B cell (primary cell): ENCODE measurements at regions not wholly inside any gene's neighbourhood (a gene's known extent, or its start where the extent isn't known, plus 50 kb on each side); places are given as distances from the start of the nearest gene placed in this dataset.

Experiments
- ATAC-seq: fragments of 200-7000 bp; cut with Tn5 transposase; one replicate; pipeline ENCODE4 v1.10.0; 2021; ENCODE audit warnings: low read depth, mild to moderate bottlenecking, moderate number of reproducible peaks, moderate library complexity
- CTCF ChIA-PET: fragments of 350-600 bp; sonication (Branson Sonifier 250); formaldehyde crosslinking; loops from one replicate; lab custom pipeline; 2021; ENCODE audit warnings: antibody characterized with exemption, inconsistent platforms; lab: Charles Lee
- POLR2A ChIA-PET: fragments of 350-600 bp; sonication (Branson Sonifier 250); formaldehyde crosslinking; loops from one replicate; lab custom pipeline; 2021; ENCODE audit warnings: antibody characterized with exemption; lab: Charles Lee
- DNase-seq: peaks from one replicate; pipeline ENCODE4 v3.0.0; 2013
- H2AFZ ChIP-seq: 2 replicates; pipeline ENCODE4 v1.6.1; 2012; ENCODE audit warnings: mild to moderate bottlenecking, low read depth, low read length; ENCODE audit not compliant: insufficient read depth, poor library complexity, severe bottlenecking
- H3K27ac ChIP-seq, 2 donors: 1 replicate in 1 of 2; 2 replicates in 1 of 2; pipeline ENCODE4 v1.5.1; 2012 to 2013; ENCODE audit warnings: low read length in 2 of 2, mild to moderate bottlenecking in 2 of 2, moderate library complexity in 1 of 2
- H3K27me3 ChIP-seq, 4 experiments: fragments of 200-600 bp in 1 of 4; sonication (generic) in 1 of 4; replicated peaks in 1 of 4; 1 replicate in 2 of 4; 2 replicates in 2 of 4; pipeline versions ENCODE4 v1.6.1 to v1.7.0; 2013 to 2016; ENCODE audit warnings: low read length in 3 of 4, mild to moderate bottlenecking in 2 of 4, mixed read lengths in 1 of 4, moderate library complexity in 1 of 4; ENCODE audit not compliant: insufficient read depth in 4 of 4, control insufficient read depth in 3 of 4; ENCODE audit errors: control extremely low read depth in 1 of 4
- H3K36me3 ChIP-seq, 2 experiments: replicated peaks in 1 of 2; 1 replicate in 1 of 2; 2 replicates in 1 of 2; pipeline versions ENCODE4 v1.6.1 to v1.7.1; 2013; ENCODE audit warnings: low read length in 1 of 2; ENCODE audit not compliant: insufficient read depth in 2 of 2, control insufficient read depth in 1 of 2; ENCODE audit errors: control extremely low read depth in 1 of 2, extremely low read depth in 1 of 2
- H3K4me1 ChIP-seq, 2 donors: fragments of 200-600 bp in 1 of 2; sonication (generic) in 1 of 2; 1 replicate in 1 of 2; 2 replicates in 1 of 2; pipeline versions ENCODE4 v1.5.1 to v1.6.1; 2013 to 2017; ENCODE audit warnings: low read length in 2 of 2; ENCODE audit not compliant: control insufficient read depth in 2 of 2, insufficient read depth in 2 of 2
- H3K4me2 ChIP-seq: replicated peaks from 2 replicates; pipeline ENCODE3; 2012; ENCODE audit warnings: mild to moderate bottlenecking, low read depth, low read length; ENCODE audit not compliant: poor library complexity, severe bottlenecking
- H3K4me3 ChIP-seq, 5 experiments: fragments of 200-600 bp in 1 of 5; sonication (generic) in 1 of 5; 1 replicate in 3 of 5; 2 replicates in 2 of 5; pipeline versions ENCODE4 v1.5.1 to v1.7.0; 2011 to 2016; ENCODE audit warnings: low read length in 4 of 5, mild to moderate bottlenecking in 4 of 5, low read depth in 2 of 5, control low read depth in 1 of 5, moderate library complexity in 1 of 5; ENCODE audit not compliant: insufficient read depth in 1 of 5; ENCODE audit errors: control extremely low read depth in 1 of 5, extremely low read depth in 1 of 5
- H3K79me2 ChIP-seq: fragments of 200-600 bp; sonication (generic); one replicate; pipeline ENCODE4 v1.6.0; 2016; ENCODE audit warnings: low read length; ENCODE audit not compliant: control insufficient read depth, insufficient read depth
- H3K9ac ChIP-seq: fragments of 200-600 bp; sonication (generic); 2 replicates; pipeline ENCODE4 v1.6.1; 2017; ENCODE audit warnings: mild to moderate bottlenecking, low read length, moderate library complexity
- H3K9me3 ChIP-seq, 3 donors: one replicate each; pipeline versions ENCODE4 v1.6.1 to v1.7.1; 2013; ENCODE audit warnings: low read length in 2 of 3; ENCODE audit not compliant: control insufficient read depth in 2 of 3, insufficient read depth in 1 of 3; ENCODE audit errors: control extremely low read depth in 1 of 3
- H4K20me1 ChIP-seq: 2 replicates; pipeline ENCODE4 v1.6.0; 2012; ENCODE audit warnings: mild to moderate bottlenecking, low read length; ENCODE audit not compliant: insufficient read depth, control insufficient read depth, poor library complexity, severe bottlenecking
- H3K27ac Mint-ChIP-seq: one replicate; pipeline ENCODE4 v1.8.0; 2021; ENCODE audit warnings: mixed read lengths
- H3K27me3 Mint-ChIP-seq: one replicate; pipeline ENCODE4 v1.8.0; 2021; ENCODE audit warnings: mixed read lengths
- H3K4me1 Mint-ChIP-seq: one replicate; pipeline ENCODE4 v1.8.0; 2021; ENCODE audit warnings: mixed read lengths
- H3K4me3 Mint-ChIP-seq: one replicate; pipeline ENCODE4 v1.8.0; 2021; ENCODE audit warnings: mixed read lengths
- H3K9me3 Mint-ChIP-seq: one replicate; pipeline ENCODE4 v1.8.0; 2022; ENCODE audit warnings: mixed read lengths; ENCODE audit not compliant: insufficient read depth
- CTCF ChIP-seq: fragments of 200-600 bp; IDR thresholded peaks from one replicate; pipeline ENCODE4 v1.8.0; 2022; ENCODE audit warnings: antibody characterized with exemption, mild to moderate bottlenecking
- EZH2 ChIP-seq: IDR thresholded peaks from 2 replicates; pipeline ENCODE4 v1.6.1; 2012; ENCODE audit warnings: borderline replicate concordance, low read depth, mild to moderate bottlenecking, moderate library complexity, low read length; ENCODE audit not compliant: insufficient read depth, poor library complexity, severe bottlenecking
- WGBS: methylation state at CpG from one replicate; pipeline ENCODE4 v1.1.5; 2013; ENCODE audit warnings: missing lambda C conversion rate; ENCODE audit not compliant: insufficient coverage; 5-methylcytosine and 5-hydroxymethylcytosine counted together
- intact Hi-C: fragments of 100-400 bp; cut with micrococcal nuclease; formaldehyde crosslinking; loops from one replicate; pipeline ENCODE4 v1.10.0; 2022

GRCh38 chr18:76678248-76678647 is 144.1 kb upstream of the ZNF236 start:
- Histone ChIP-seq H3K4me1 (no peaks in the 10 kb centered on the region), H3K27ac (no peak overlapping the region), H3K27me3 (no peaks in the 10 kb centered on the region), H3K4me2 (no peak overlapping the region), H2AFZ (no peak overlapping the region), H4K20me1 (no peaks in the 10 kb centered on the region), H3K9me3 (no peaks in the 10 kb centered on the region), H3K9ac (no peak overlapping the region), H3K4me3 (no peak overlapping the region), H3K79me2 (no peaks in the 10 kb centered on the region), H3K36me3 (no peaks in the 10 kb centered on the region)
- CTCF ChIA-PET: no interaction called here
- H3K4me3 Mint-ChIP-seq: no peak overlapping the region
- POLR2A ChIA-PET: no interaction called here
- H3K27me3 Mint-ChIP-seq: peaks cover 3% of the 10 kb centered on the region
- no peak for DNase-seq
- intact Hi-C loops: no loop called here
- 100% methylated on average over 7 of the region's 8 CpGs for WGBS
- no peak for TF ChIP-seq EZH2
- no peak for TF ChIP-seq CTCF
- no peaks in the 10 kb centered on the region for H3K9me3 Mint-ChIP-seq
- H3K4me1 Mint-ChIP-seq: no peaks in the 10 kb centered on the region
- no peak overlapping the region for H3K27ac Mint-ChIP-seq
- no peak for ATAC-seq

GRCh38 chr18:76674596-76674995 is 147.8 kb upstream of the ZNF236 start:
- H3K27ac ChIP-seq: no peak overlapping the region
- no peak overlapping the region for H3K4me3 Mint-ChIP-seq
- ChIA-PET POLR2A (no interaction called here), CTCF (no interaction called here)
- H3K4me2 ChIP-seq: no peak overlapping the region
- no peaks in the 10 kb centered on the region for H3K79me2 ChIP-seq
- no peaks in the 10 kb centered on the region for H4K20me1 ChIP-seq
- no peak overlapping the region for H3K4me3 ChIP-seq
- WGBS: 87% methylated on average over 5 of the region's 6 CpGs
- no peak overlapping the region for H3K27ac Mint-ChIP-seq
- H2AFZ ChIP-seq: no peak overlapping the region
- DNase-seq (no peak), ATAC-seq (no peak)
- no peaks in the 10 kb centered on the region for H3K9me3 ChIP-seq
- no peaks in the 10 kb centered on the region for H3K27me3 ChIP-seq
- intact Hi-C loops: no loop called here
- H3K9me3 Mint-ChIP-seq: no peaks in the 10 kb centered on the region
- TF ChIP-seq EZH2 (no peak), CTCF (no peak)
- no peaks in the 10 kb centered on the region for H3K4me1 Mint-ChIP-seq
- H3K4me1 ChIP-seq: no peaks in the 10 kb centered on the region
- H3K27me3 Mint-ChIP-seq: peaks cover 3% of the 10 kb centered on the region
- H3K36me3 ChIP-seq: no peaks in the 10 kb centered on the region
- no peak overlapping the region for H3K9ac ChIP-seq
